Activated CD8-positive, alpha-beta memory T cell treated with anti-CD3 and anti-CD28 coated beads, Interleukin-2, amount 50 U/mL, for 24 hours (primary cell): ENCODE measurements at regions not wholly inside any gene's neighbourhood (a gene's known extent, or its start where the extent isn't known, plus 50 kb on each side); places are given as distances from the start of the nearest gene placed in this dataset.

Source experiments
- DNase-seq: peaks from one replicate; pipeline ENCODE4 v3.0.0-alpha.2; 2020; ENCODE audit errors: extremely low read depth

DNA sequence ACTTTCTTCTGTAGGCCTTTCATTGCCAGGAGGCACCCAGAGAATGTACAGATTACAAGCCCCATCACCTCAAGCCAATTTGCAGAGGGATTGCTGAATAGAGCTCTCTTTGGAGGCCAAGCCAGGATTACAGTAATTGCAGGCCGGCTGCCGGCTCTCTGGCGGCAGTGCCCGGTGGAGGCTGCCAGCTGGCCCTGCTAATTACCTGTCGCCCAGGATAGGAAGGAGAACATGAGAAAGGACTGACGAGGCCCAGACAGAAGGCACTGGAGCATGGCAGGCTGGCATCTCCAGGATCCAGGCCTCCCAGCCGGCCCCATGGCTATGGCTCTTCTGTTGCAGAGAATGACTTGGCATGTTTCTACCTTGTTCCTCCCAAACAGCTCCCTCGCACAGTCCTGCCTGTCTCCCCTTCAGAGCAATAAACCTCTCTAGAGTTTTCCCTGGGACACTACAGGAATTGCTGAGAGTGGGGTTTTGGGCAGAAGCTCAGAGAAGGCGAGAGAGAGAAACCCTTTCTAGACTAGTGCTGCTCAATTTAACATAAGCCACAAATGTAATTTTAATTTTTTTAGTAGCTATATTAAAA lies 273.6 kb upstream of the PROK2 start:
- DNase-seq = no peak

- DNase-seq = no peak
These were observed 270.5 kb upstream of the PROK2 start for GRCh38 chr3:72055436-72055835.

DNA sequence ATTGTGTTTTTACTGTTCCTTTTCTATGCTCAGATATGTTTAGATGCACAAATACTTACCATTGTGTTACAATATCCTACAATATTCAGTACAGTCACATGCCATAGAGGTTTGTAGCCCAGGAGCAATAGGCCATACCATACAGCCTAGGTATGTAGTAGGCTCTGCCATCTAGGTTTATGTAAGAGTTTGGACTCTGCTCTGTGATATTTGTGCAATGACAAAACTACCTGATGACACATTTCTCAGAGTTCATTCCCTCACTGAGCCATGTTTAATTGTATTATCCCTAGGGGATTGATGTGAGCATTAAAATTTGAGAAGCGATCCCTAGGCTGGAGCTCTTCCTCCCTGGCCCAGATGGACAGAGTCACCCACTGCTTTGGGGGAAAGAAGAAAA lies 270.0 kb upstream of the PROK2 start:
- DNase-seq = no peak

GRCh38 chr3:72052841-72053409 lies 268.0 kb upstream of the PROK2 start:
- no peak for DNase-seq

GRCh38 chr3:72050771-72051170 lies 265.8 kb upstream of the PROK2 start:
- DNase-seq = no peak

- no peak for DNase-seq
These were observed 265.2 kb upstream of the PROK2 start for GRCh38 chr3:72050048-72050632.

DNA sequence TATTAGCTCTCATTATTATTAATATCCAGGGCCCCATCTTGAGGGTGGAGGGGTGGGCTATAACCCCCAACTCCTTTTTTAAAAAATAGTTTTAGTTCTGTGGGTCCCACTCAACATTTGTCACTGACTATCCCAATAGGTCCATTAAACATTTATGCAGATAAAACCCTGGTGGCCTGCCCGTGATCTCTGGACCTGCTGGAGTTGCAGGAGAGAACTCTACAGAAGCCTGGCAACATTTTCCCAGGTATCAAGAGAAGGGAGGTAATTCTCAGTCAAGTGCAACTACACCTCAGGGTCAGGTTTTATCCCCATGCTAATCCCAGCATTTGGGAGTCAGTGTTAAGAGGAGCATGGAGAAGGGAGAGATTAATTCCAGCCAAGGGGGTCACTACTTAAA lies 264.4 kb upstream of the PROK2 start:
- DNase-seq = no peak

- no peak for DNase-seq
These were observed 263.9 kb upstream of the PROK2 start for GRCh38 chr3:72048873-72049272.

DNA sequence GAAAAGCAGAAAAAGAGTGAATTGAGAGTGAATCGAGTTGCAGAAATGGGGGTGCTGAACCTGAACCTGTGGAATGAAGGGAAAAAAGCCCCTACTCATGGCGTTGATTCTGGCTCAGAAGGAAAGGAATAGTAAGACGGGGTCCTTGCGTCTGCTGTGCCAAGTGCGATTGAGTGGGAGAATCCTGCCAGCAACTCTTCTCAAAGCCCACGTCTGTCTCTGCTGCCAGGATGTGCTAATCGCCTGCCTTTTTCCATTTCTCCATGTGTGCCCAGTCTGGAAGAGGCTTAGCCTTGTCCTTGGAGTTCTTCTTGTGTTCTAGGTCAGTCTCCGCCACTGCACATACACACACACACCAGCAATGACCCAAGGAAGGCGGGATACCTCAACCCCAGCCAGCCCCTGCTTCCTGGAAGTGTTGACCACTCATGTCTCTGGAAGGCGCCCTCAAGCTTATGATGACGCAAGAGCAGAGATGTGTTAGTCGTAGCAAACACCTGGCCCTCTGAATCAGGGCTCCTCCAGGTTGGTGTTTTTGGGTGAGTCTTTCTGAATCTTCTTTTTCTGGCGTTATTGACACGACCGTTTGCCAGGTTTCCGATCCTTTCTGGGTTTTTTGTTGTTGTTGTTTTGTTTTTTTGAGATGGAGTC lies 262.4 kb upstream of the PROK2 start:
- no peak for DNase-seq

GRCh38 chr3:72044231-72044855 lies 259.4 kb upstream of the PROK2 start:
- no peak for DNase-seq

DNA sequence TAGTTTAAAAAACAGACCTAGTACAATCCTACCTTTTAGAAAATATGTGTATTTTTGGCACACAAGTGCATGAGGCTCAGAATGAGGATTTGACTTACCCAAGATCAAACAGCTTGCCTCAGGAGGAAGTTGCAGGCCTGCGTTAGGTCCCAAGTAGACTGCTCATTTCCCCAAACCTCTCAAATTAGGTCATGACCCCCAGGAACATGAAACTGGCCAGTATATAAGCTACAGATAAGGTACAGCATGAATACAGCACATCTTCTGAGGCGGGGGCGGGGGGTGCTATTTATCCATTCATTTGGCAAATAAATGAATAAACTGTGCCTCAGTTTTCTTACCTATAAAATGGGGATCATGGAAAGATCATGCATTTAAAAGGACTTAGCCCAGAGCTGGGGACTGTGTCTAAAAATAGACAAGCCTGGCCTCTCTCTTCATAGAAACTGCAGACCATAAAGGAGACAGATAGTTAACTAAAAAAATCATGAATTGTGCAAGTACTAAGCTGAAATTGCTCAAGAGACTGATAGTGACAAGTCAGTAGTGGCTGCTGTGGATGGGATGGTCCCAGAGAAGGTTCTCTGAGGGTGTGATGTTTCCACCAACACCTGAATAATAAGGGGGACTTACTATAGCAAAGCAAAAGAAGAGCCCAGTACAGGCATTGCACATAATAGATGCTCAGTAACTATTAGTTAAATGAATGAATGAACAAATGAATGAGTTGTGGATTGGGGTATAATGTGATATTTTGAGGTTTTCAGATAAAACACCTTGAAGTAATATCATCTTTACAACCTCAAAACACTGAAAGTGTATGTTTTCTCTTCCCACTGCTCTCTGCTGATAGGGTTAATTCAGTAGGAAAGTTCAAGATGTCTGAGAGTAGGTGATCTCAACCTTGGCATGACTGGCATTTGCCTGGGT lies 258.5 kb upstream of the PROK2 start:
- DNase-seq = no peak

GRCh38 chr3:72042397-72043203 lies 257.7 kb upstream of the PROK2 start:
- DNase-seq = no peak

- DNase-seq = no peak
These were observed 256.6 kb upstream of the PROK2 start for GRCh38 chr3:72041511-72041910.

DNA sequence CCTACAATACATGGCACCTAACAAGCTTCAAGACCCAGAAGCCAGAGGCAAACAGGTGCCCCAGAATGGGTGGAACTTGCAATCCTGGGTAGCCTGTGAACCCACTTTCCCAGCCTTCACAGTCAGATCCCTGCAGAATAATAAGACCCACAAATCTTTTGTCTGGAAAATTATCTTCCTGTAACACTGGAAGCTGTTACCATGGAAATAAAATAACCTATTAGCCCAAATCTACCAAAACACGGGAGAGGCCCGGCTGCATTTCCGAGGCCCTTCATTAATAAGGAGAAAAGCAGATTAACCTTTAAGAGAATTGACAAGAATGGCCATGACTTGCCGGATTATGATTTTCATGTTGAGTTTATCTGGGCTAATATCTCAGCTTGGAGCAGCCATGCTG lies 256.1 kb upstream of the PROK2 start:
- no peak for DNase-seq

- DNase-seq = no peak
These were observed 254.7 kb upstream of the PROK2 start for GRCh38 chr3:72039677-72040076.

GRCh38 chr3:72036899-72037298 lies 252.0 kb upstream of the PROK2 start:
- DNase-seq = no peak

- no peak for DNase-seq
These were observed 250.7 kb upstream of the PROK2 start for GRCh38 chr3:72035606-72036005.

DNA sequence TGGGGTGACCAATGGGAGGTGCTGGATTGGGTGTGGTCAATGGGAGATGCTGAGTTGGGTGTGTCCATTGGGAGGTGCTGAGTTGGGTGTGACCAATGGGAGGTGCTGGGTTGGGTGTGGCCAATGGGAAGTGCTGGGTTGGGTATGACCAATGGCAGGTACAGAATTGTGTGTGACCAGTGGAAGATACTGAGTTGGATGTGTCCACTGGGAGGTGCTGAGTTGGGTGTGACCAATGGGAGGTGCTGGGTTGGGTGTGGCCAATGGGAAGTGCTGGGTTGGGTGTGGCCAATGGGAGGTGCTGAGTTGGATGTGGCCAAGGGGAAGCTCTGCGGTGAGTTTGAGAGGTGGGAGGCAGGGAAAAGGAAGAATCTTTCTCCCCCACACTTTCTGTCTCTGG lies 250.0 kb upstream of the PROK2 start:
- DNase-seq = no peak

DNA sequence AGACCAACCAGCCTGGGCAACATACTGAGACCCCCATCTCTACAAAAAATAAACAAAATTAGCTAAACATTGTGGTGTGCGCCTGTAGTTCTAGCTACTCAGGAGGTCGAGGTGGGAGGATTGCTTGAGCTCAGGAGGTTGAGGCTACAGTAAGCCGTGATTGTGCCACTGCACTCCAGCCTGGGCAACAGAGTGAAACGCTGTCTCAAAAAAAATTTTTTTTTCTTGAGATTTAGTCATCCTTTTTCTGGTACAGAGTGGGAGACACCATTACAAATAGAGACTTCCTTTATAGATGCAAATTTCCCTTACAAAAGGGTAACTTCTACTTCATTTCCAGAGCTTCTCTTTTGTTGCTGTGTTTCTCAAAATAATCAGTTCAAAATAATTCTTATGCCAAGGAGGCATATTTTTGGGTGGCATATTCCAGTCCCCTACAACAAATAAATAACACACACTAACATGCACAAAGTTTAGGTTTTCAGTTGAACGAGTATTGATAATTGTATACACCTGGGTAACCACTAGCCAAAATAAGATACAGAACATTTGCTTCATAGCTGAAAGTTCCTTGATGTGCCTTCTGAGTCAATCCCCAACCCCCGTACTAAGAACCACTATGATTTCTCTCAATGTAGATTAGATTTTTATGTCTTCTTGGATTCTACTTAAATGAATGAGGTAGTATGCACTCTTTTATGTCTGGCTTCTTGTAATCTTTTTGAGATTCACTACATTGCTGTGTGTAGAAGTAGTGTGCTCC lies 248.9 kb upstream of the PROK2 start:
- no peak for DNase-seq
